ENCODE measurements at regions not wholly inside any gene's neighbourhood (a gene's known extent, or its start where the extent isn't known, plus 50 kb on each side); places are given as distances from the start of the nearest gene placed in this dataset.
"Not testable (repeated sequence)": the region's sequence is repeated elsewhere in the genome, so short reads cannot be mapped to it uniquely, and the experiment has no call there.

GRCh38 chr11:109937968-109938367 is 155.2 kb upstream of the ZC3H12C start:
- no peak for DNase-seq (ENCODE audit: low spot score)

GRCh38 chr11:109939166-109939810 is 153.9 kb upstream of the ZC3H12C start:
- DNase-seq (ENCODE audit: low spot score), result peak; percentile 3

- no peak for DNase-seq (ENCODE audit: low spot score)
Measured at GRCh38 chr11:109940816-109941215, 152.4 kb upstream of the ZC3H12C start.

- no peak for DNase-seq (ENCODE audit: low spot score)
Measured at GRCh38 chr11:109945626-109946321, 147.4 kb upstream of the ZC3H12C start.

GRCh38 chr11:109946322-109946846 is 146.8 kb upstream of the ZC3H12C start:
- peak; percentile 5 for DNase-seq (ENCODE audit: low spot score)

- DNase-seq (ENCODE audit: low spot score), result no peak
Measured at GRCh38 chr11:109954534-109954933, 138.7 kb upstream of the ZC3H12C start.

GRCh38 chr11:109956124-109956793 is 136.9 kb upstream of the ZC3H12C start:
- DNase-seq (ENCODE audit: low spot score), result no peak

- DNase-seq (ENCODE audit: low spot score), result no peak
Measured at GRCh38 chr11:109957000-109957399, 136.2 kb upstream of the ZC3H12C start.

GRCh38 chr11:109957601-109958000 is 135.6 kb upstream of the ZC3H12C start:
- DNase-seq (ENCODE audit: low spot score), result no peak

GRCh38 chr11:109958131-109958820 is 134.9 kb upstream of the ZC3H12C start:
- DNase-seq (ENCODE audit: low spot score), result no peak

GRCh38 chr11:109958821-109959166 is 134.4 kb upstream of the ZC3H12C start:
- DNase-seq (ENCODE audit: low spot score), result no peak

- DNase-seq (ENCODE audit: low spot score), result no peak
Measured at GRCh38 chr11:109960831-109961230, 132.4 kb upstream of the ZC3H12C start.

GRCh38 chr11:109961261-109961660 is 131.9 kb upstream of the ZC3H12C start:
- no peak for DNase-seq (ENCODE audit: low spot score)

- DNase-seq (ENCODE audit: low spot score), result no peak
Measured at GRCh38 chr11:109963101-109963500, 130.1 kb upstream of the ZC3H12C start.

- no peak for DNase-seq (ENCODE audit: low spot score)
Measured at GRCh38 chr11:109964487-109964886, 128.7 kb upstream of the ZC3H12C start.

- not testable (repeated sequence) for DNase-seq (ENCODE audit: low spot score)
Measured at GRCh38 chr11:109965445-109965844, 127.7 kb upstream of the ZC3H12C start.

- not testable (repeated sequence) for DNase-seq (ENCODE audit: low spot score)
Measured at GRCh38 chr11:109965926-109966325, 127.3 kb upstream of the ZC3H12C start.

GRCh38 chr11:109967136-109967535 is 126.1 kb upstream of the ZC3H12C start:
- not testable (repeated sequence) for DNase-seq (ENCODE audit: low spot score)

- no peak for DNase-seq (ENCODE audit: low spot score)
Measured at GRCh38 chr11:109968299-109968698, 124.9 kb upstream of the ZC3H12C start.

- DNase-seq (ENCODE audit: low spot score), result no peak
Measured at GRCh38 chr11:109968781-109969180, 124.4 kb upstream of the ZC3H12C start.

- no peak for DNase-seq (ENCODE audit: low spot score)
Measured at GRCh38 chr11:109970516-109971183, 122.5 kb upstream of the ZC3H12C start.

- no peak for DNase-seq (ENCODE audit: low spot score)
Measured at GRCh38 chr11:109971184-109971523, 122.0 kb upstream of the ZC3H12C start.

Measured in hematopoietic multipotent progenitor cell treated with erythropoietin and hydrocortisone succinate and interleukin-3 and kit ligand, for 15 days (in vitro differentiated cells).